GM23338 (cell line): ENCODE measurements at regions not wholly inside any gene's neighbourhood (a gene's known extent, or its start where the extent isn't known, plus 50 kb on each side); places are given as distances from the start of the nearest gene placed in this dataset.

Experiments used
- ATAC-seq: fragments of 200-7000 bp; cut with Tn5 transposase; 3 replicates; pipeline ENCODE4 v1.9.1; 2020
- DNase-seq: peaks from one replicate; pipeline ENCODE4 v3.0.0-alpha.2; 2015; ENCODE audit warnings: low spot score
- H2AFZ ChIP-seq: fragments of 200-600 bp; sonication (generic); 2 replicates; pipeline ENCODE4 v1.8.0; 2016; ENCODE audit warnings: antibody characterized with exemption, mild to moderate bottlenecking, moderate library complexity
- H3F3A ChIP-seq: fragments of 200-600 bp; sonication (generic); replicated peaks from 2 replicates; pipeline ENCODE4 v1.8.0; 2017; ENCODE audit warnings: antibody characterized with exemption, mixed run types, low read depth
- H3K27ac ChIP-seq: fragments of 200-600 bp; sonication (generic); 2 replicates; pipeline ENCODE4 v1.6.1; 2016; ENCODE audit warnings: low read depth
- H3K27me3 ChIP-seq: fragments of 200-600 bp; sonication (generic); 2 replicates; pipeline ENCODE4 v1.8.0; 2016; ENCODE audit warnings: mild to moderate bottlenecking, mixed run types, moderate library complexity; ENCODE audit not compliant: insufficient read depth
- H3K36me3 ChIP-seq: fragments of 200-600 bp; sonication (generic); 2 replicates; pipeline ENCODE4 v1.8.0; 2016; ENCODE audit warnings: mild to moderate bottlenecking; ENCODE audit not compliant: insufficient read depth
- H3K4me1 ChIP-seq: fragments of 200-600 bp; sonication (generic); 2 replicates; pipeline ENCODE4 v1.8.0; 2016; ENCODE audit warnings: mild to moderate bottlenecking, moderate library complexity; ENCODE audit not compliant: insufficient read depth
- H3K4me2 ChIP-seq: fragments of 200-600 bp; sonication (generic); 2 replicates; pipeline ENCODE4 v1.7.1; 2017; ENCODE audit warnings: mixed run types
- H3K4me3 ChIP-seq: fragments of 200-600 bp; sonication (generic); 2 replicates; pipeline ENCODE4 v1.6.1; 2016; ENCODE audit warnings: mixed run types
- H3K79me2 ChIP-seq: fragments of 200-600 bp; sonication (generic); replicated peaks from 2 replicates; pipeline ENCODE4 v1.8.0; 2017; ENCODE audit warnings: mild to moderate bottlenecking; ENCODE audit not compliant: insufficient read depth
- H3K9me2 ChIP-seq: fragments of 200-600 bp; sonication (generic); 2 replicates; pipeline ENCODE4 v1.8.0; 2017; ENCODE audit not compliant: insufficient read depth
- H4K20me1 ChIP-seq: fragments of 200-600 bp; sonication (generic); replicated peaks from 2 replicates; pipeline ENCODE4 v1.8.0; 2017; ENCODE audit warnings: mild to moderate bottlenecking; ENCODE audit not compliant: insufficient read depth
- H3K27ac Mint-ChIP-seq: 2 replicates; pipeline ENCODE4 v1.8.0; 2020; ENCODE audit warnings: inconsistent platforms, mild to moderate bottlenecking, moderate library complexity, mixed read lengths
- H3K27me3 Mint-ChIP-seq: 3 replicates; pipeline ENCODE4 v1.8.0; 2022; ENCODE audit warnings: low read depth, mild to moderate bottlenecking, moderate library complexity, mixed read lengths, inconsistent platforms; ENCODE audit not compliant: insufficient read depth, poor library complexity
- H3K36me3 Mint-ChIP-seq: 3 replicates; pipeline ENCODE4 v1.8.0; 2021; ENCODE audit warnings: low read depth, mild to moderate bottlenecking, inconsistent platforms, moderate library complexity, mixed read lengths
- H3K4me1 Mint-ChIP-seq: 3 replicates; pipeline ENCODE4 v1.8.0; 2020; ENCODE audit warnings: mild to moderate bottlenecking, inconsistent platforms, mixed read lengths
- H3K4me3 Mint-ChIP-seq: 3 replicates; pipeline ENCODE4 v1.8.0; 2021; ENCODE audit warnings: moderate library complexity, mild to moderate bottlenecking, inconsistent platforms, mixed read lengths
- H3K9me3 Mint-ChIP-seq: 3 replicates; pipeline ENCODE4 v1.8.0; 2020; ENCODE audit warnings: moderate library complexity, mild to moderate bottlenecking, inconsistent platforms, mixed read lengths
- CREB1 ChIP-seq: fragments of 250-450 bp; sonication (Bioruptor Pico); IDR thresholded peaks from 2 replicates; pipeline ENCODE4 v1.5.0; 2020; ENCODE audit warnings: low read depth, mild to moderate bottlenecking, moderate library complexity
- ETS1 ChIP-seq: IDR thresholded peaks from 2 replicates; pipeline ENCODE4 v1.6.1; 2016; ENCODE audit warnings: antibody characterized with exemption
- EZH2 ChIP-seq: fragments of 200-600 bp; sonication (generic); IDR thresholded peaks from one replicate; pipeline ENCODE4 v1.8.0; 2017; ENCODE audit warnings: antibody characterized with exemption, mild to moderate bottlenecking, low read depth; ENCODE audit not compliant: unreplicated experiment
- EZH2phosphoT487 ChIP-seq: fragments of 200-600 bp; sonication (generic); IDR thresholded peaks from one replicate; pipeline ENCODE4 v1.8.1; 2018; ENCODE audit warnings: antibody characterized with exemption; ENCODE audit not compliant: unreplicated experiment
- JUNB ChIP-seq: IDR thresholded peaks from one replicate; pipeline ENCODE4 v1.6.1; 2016; ENCODE audit warnings: antibody characterized with exemption; ENCODE audit not compliant: unreplicated experiment
- NANOG ChIP-seq: IDR thresholded peaks from 2 replicates; pipeline ENCODE4 v1.6.1; 2016; ENCODE audit warnings: antibody characterized with exemption, borderline replicate concordance
- POLR2AphosphoS5 ChIP-seq: IDR thresholded peaks from 2 replicates; pipeline ENCODE4 v1.6.1; 2016; ENCODE audit warnings: antibody characterized with exemption, low read depth
- REST ChIP-seq: IDR thresholded peaks from one replicate; pipeline ENCODE4 v1.6.1; 2018; ENCODE audit warnings: antibody characterized with exemption; ENCODE audit not compliant: unreplicated experiment
- STAT1 ChIP-seq: IDR thresholded peaks from one replicate; pipeline ENCODE4 v1.6.1; 2016; ENCODE audit warnings: antibody characterized with exemption; ENCODE audit not compliant: unreplicated experiment
- ZNF114 ChIP-seq: fragments of 250-450 bp; sonication (Bioruptor Pico); IDR thresholded peaks from 2 replicates; pipeline ENCODE4 v1.5.0; 2020; ENCODE audit warnings: mild to moderate bottlenecking, moderate library complexity
- ZNF331 ChIP-seq: fragments of 250-450 bp; sonication (Bioruptor Pico); IDR thresholded peaks from 2 replicates; pipeline ENCODE4 v1.5.0; 2020; ENCODE audit warnings: low read depth, mild to moderate bottlenecking, moderate library complexity
- TF ChIP-seq, protein P1 (sequence below): fragments of 250-450 bp; sonication (Bioruptor Pico); IDR thresholded peaks from 2 replicates; pipeline ENCODE4 v1.5.0; 2020; ENCODE audit warnings: mild to moderate bottlenecking, moderate library complexity
- TF ChIP-seq, protein P2 (sequence below), 2 experiments: fragments of 200-600 bp in 1 of 2; sonication (generic) in 1 of 2; conservative IDR thresholded peaks; 2 replicates each; pipeline versions ENCODE4 v1.5.1 to v1.6.1; 2016 to 2017; ENCODE audit warnings: antibody characterized with exemption in 2 of 2, low read depth in 2 of 2, mild to moderate bottlenecking in 2 of 2, moderate library complexity in 1 of 2

GRCh38 chr2:238549866-238550265, 123.1 kb downstream of the ASB1 start:
- Histone ChIP-seq H3K27ac (no peak overlapping the region), H3K4me1 (no peaks in the 10 kb centered on the region; the same call in 1 of the 2 replicates), H3K4me3 (no peak overlapping the region), H3K4me2 (no peak overlapping the region), H3K36me3 (no peaks in the 10 kb centered on the region), H4K20me1 (no peaks in the 10 kb centered on the region), H3K79me2 (no peaks in the 10 kb centered on the region), H3K27me3 (no peaks in the 10 kb centered on the region), H2AFZ (no peak overlapping the region), H3F3A (no peaks in the 10 kb centered on the region), H3K9me2 (no peaks in the 10 kb centered on the region)
- H3K4me1 Mint-ChIP-seq, result peaks cover 6% of the 10 kb centered on the region; the same call in 2 of the 3 replicates
- TF ChIP-seq, protein P1, sequence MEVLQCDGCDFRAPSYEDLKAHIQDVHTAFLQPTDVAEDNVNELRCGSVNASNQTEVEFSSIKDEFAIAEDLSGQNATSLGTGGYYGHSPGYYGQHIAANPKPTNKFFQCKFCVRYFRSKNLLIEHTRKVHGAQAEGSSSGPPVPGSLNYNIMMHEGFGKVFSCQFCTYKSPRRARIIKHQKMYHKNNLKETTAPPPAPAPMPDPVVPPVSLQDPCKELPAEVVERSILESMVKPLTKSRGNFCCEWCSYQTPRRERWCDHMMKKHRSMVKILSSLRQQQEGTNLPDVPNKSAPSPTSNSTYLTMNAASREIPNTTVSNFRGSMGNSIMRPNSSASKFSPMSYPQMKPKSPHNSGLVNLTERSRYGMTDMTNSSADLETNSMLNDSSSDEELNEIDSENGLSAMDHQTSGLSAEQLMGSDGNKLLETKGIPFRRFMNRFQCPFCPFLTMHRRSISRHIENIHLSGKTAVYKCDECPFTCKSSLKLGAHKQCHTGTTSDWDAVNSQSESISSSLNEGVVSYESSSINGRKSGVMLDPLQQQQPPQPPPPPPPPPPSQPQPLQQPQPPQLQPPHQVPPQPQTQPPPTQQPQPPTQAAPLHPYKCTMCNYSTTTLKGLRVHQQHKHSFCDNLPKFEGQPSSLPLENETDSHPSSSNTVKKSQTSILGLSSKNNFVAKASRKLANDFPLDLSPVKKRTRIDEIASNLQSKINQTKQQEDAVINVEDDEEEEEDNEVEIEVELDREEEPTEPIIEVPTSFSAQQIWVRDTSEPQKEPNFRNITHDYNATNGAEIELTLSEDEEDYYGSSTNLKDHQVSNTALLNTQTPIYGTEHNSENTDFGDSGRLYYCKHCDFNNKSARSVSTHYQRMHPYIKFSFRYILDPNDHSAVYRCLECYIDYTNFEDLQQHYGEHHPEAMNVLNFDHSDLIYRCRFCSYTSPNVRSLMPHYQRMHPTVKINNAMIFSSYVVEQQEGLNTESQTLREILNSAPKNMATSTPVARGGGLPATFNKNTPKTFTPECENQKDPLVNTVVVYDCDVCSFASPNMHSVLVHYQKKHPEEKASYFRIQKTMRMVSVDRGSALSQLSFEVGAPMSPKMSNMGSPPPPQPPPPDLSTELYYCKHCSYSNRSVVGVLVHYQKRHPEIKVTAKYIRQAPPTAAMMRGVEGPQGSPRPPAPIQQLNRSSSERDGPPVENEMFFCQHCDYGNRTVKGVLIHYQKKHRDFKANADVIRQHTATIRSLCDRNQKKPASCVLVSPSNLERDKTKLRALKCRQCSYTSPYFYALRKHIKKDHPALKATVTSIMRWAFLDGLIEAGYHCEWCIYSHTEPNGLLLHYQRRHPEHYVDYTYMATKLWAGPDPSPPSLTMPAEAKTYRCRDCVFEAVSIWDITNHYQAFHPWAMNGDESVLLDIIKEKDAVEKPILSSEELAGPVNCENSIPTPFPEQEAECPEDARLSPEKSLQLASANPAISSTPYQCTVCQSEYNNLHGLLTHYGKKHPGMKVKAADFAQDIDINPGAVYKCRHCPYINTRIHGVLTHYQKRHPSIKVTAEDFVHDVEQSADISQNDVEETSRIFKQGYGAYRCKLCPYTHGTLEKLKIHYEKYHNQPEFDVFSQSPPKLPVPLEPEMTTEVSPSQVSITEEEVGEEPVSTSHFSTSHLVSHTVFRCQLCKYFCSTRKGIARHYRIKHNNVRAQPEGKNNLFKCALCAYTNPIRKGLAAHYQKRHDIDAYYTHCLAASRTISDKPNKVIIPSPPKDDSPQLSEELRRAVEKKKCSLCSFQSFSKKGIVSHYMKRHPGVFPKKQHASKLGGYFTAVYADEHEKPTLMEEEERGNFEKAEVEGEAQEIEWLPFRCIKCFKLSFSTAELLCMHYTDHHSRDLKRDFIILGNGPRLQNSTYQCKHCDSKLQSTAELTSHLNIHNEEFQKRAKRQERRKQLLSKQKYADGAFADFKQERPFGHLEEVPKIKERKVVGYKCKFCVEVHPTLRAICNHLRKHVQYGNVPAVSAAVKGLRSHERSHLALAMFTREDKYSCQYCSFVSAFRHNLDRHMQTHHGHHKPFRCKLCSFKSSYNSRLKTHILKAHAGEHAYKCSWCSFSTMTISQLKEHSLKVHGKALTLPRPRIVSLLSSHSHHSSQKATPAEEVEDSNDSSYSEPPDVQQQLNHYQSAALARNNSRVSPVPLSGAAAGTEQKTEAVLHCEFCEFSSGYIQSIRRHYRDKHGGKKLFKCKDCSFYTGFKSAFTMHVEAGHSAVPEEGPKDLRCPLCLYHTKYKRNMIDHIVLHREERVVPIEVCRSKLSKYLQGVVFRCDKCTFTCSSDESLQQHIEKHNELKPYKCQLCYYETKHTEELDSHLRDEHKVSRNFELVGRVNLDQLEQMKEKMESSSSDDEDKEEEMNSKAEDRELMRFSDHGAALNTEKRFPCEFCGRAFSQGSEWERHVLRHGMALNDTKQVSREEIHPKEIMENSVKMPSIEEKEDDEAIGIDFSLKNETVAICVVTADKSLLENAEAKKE (CRISPR knock-in tag), result no peak
- TF ChIP-seq POLR2AphosphoS5 (no peak), CREB1 (no peak), ETS1 (no peak), STAT1 (no peak), REST (no peak), EZH2 (no peak), EZH2phosphoT487 (no peak), ZNF114 (CRISPR knock-in tag) (no peak), NANOG (no peak), ZNF331 (no peak), JUNB (no peak)
- TF ChIP-seq, protein P2, sequence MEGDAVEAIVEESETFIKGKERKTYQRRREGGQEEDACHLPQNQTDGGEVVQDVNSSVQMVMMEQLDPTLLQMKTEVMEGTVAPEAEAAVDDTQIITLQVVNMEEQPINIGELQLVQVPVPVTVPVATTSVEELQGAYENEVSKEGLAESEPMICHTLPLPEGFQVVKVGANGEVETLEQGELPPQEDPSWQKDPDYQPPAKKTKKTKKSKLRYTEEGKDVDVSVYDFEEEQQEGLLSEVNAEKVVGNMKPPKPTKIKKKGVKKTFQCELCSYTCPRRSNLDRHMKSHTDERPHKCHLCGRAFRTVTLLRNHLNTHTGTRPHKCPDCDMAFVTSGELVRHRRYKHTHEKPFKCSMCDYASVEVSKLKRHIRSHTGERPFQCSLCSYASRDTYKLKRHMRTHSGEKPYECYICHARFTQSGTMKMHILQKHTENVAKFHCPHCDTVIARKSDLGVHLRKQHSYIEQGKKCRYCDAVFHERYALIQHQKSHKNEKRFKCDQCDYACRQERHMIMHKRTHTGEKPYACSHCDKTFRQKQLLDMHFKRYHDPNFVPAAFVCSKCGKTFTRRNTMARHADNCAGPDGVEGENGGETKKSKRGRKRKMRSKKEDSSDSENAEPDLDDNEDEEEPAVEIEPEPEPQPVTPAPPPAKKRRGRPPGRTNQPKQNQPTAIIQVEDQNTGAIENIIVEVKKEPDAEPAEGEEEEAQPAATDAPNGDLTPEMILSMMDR (conservative IDR thresholded peaks at IDR 0.05; ENCODE audit: low read depth in 2 of 2), result no peak
- no peak for ATAC-seq
- H3K27ac Mint-ChIP-seq, result no peak overlapping the region
- peaks cover 12% of the 10 kb centered on the region for H3K27me3 Mint-ChIP-seq
- peaks cover 56% of the 10 kb centered on the region for H3K9me3 Mint-ChIP-seq
- DNase-seq, result no peak
- no peak overlapping the region for H3K4me3 Mint-ChIP-seq
- H3K36me3 Mint-ChIP-seq, result peaks cover 7% of the 10 kb centered on the region; the same call in 1 of the 3 replicates
